H1 (cell line): ENCODE measurements at regions not wholly inside any gene's neighbourhood (a gene's known extent, or its start where the extent isn't known, plus 50 kb on each side); places are given as distances from the start of the nearest gene placed in this dataset.

Experiments used
- ASH2L ChIP-seq: fragments of 200-600, 300-600 bp; sonication (generic); IDR thresholded peaks from one replicate; pipeline ENCODE4 v1.7.1; 2017; ENCODE audit warnings: low read length
- CHD2 ChIP-seq: IDR thresholded peaks from 2 replicates; pipeline ENCODE4 v1.6.1; 2012; ENCODE audit warnings: low read length, improper control_type of control experiment
- CTCF ChIP-seq, 3 experiments: IDR thresholded peaks; 1 replicate in 2 of 3; 2 replicates in 1 of 3; pipeline versions ENCODE4 v1.5.1 to v1.6.1; 2011; ENCODE audit warnings: low read length in 3 of 3, mild to moderate bottlenecking in 3 of 3, inconsistent platforms in 2 of 3, low read depth in 1 of 3, moderate library complexity in 1 of 3; ENCODE audit not compliant: insufficient read depth in 1 of 3; ENCODE audit errors: control extremely low read depth in 1 of 3
- EP300 ChIP-seq, 2 experiments: IDR thresholded peaks; 1 replicate in 1 of 2; 2 replicates in 1 of 2; pipeline ENCODE4 v1.6.1; 2011 to 2012; ENCODE audit warnings: low read depth in 2 of 2, low read length in 2 of 2, mild to moderate bottlenecking in 2 of 2, borderline replicate concordance in 1 of 2, inconsistent platforms in 1 of 2, moderate library complexity in 1 of 2
- EZH2 ChIP-seq: fragments of 200-600 bp; sonication (generic); IDR thresholded peaks from 2 replicates; pipeline ENCODE4 v1.7.1; 2012; ENCODE audit warnings: low read depth, mild to moderate bottlenecking, moderate library complexity, low read length, inconsistent platforms; ENCODE audit not compliant: severe bottlenecking
- HDAC2 ChIP-seq, 2 experiments: fragments of 300-600 bp in 1 of 2; sonication (generic) in 1 of 2; IDR thresholded peaks; 2 replicates each; pipeline ENCODE4 v1.6.1; 2011 to 2012; ENCODE audit warnings: low read depth in 2 of 2, low read length in 2 of 2, mild to moderate bottlenecking in 2 of 2, moderate library complexity in 2 of 2, borderline replicate concordance in 1 of 2, inconsistent platforms in 1 of 2
- JUN ChIP-seq: IDR thresholded peaks from 2 replicates; pipeline ENCODE4 v1.6.1; 2011; ENCODE audit warnings: low read depth, mild to moderate bottlenecking, improper control_type of control experiment, low read length
- JUND ChIP-seq: IDR thresholded peaks from 2 replicates; pipeline ENCODE4 v1.6.1; 2011; ENCODE audit warnings: mild to moderate bottlenecking, improper control_type of control experiment, low read length
- NRF1 ChIP-seq: IDR thresholded peaks from 2 replicates; pipeline ENCODE4 v1.6.1; 2011; ENCODE audit warnings: mild to moderate bottlenecking, low read depth, low read length, improper control_type of control experiment
- SIRT6 ChIP-seq: IDR thresholded peaks from one replicate; pipeline ENCODE4 v1.7.1; 2012; ENCODE audit warnings: low read length, inconsistent platforms
- SRF ChIP-seq: IDR thresholded peaks from 2 replicates; pipeline ENCODE4 v1.6.1; 2011; ENCODE audit warnings: mild to moderate bottlenecking, low read depth, low read length, moderate library complexity
- SUZ12 ChIP-seq: fragments of 200-600 bp; sonication (generic); IDR thresholded peaks from 2 replicates; pipeline ENCODE4 v1.6.1; 2012; ENCODE audit warnings: mild to moderate bottlenecking, inconsistent platforms, low read length, moderate library complexity, mixed read lengths
- ZNF274 ChIP-seq: IDR thresholded peaks from 2 replicates; pipeline ENCODE4 v1.7.0; 2012; ENCODE audit warnings: low read length, borderline replicate concordance; ENCODE audit errors: extremely low read depth

GRCh38 chr16:54542805-54543505 lies 256.4 kb upstream of the IRX3 start:
- TF ChIP-seq SUZ12 (no peak), JUN (no peak), JUND (no peak), SRF (no peak), CTCF (IDR thresholded peaks at IDR 0.05; ENCODE audit: control extremely low read depth in 1 of 3, insufficient read depth in 1 of 3, low read depth in 1 of 3, low read length in 3 of 3) (no peak), HDAC2 (IDR thresholded peaks at IDR 0.05; ENCODE audit: borderline replicate concordance in 1 of 2, low read depth in 2 of 2, low read length in 2 of 2) (no peak), SIRT6 (no peak), ASH2L (no peak), NRF1 (no peak), EZH2 (no peak), EP300 (IDR thresholded peaks at IDR 0.05; ENCODE audit: borderline replicate concordance in 1 of 2, low read depth in 2 of 2, low read length in 2 of 2) (no peak), ZNF274 (no peak), CHD2 (no peak)
